Myocyte (in vitro differentiated cells): ENCODE measurements at regions not wholly inside any gene's neighbourhood (a gene's known extent, or its start where the extent isn't known, plus 50 kb on each side); places are given as distances from the start of the nearest gene placed in this dataset.
"Not testable (repeated sequence)": the region's sequence is repeated elsewhere in the genome, so short reads cannot be mapped to it uniquely, and the experiment has no call there.

Experiments
- DNase-seq: peaks from one replicate; pipeline ENCODE4 v3.0.0-alpha.2; 2012; ENCODE audit warnings: low read depth

DNA sequence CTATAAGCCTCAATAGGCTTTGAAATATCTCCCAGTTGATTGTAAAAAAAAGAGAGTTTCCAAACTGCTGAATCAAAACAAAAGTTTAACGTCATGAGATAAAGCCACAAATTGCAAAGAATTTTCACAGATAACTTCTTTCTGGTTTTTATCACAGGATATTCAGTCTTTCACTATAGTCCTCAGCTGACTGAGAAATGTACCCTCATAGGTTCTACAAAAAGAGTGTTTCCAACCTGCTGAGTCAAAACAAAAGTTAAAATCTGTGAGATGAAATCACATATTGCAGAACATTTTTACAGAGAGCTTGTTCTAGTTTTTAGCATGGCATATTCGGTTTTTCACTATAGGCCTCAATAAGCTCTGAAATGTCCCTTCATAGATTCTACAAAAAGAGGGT, 559.2 kb downstream of the KCNJ18 start:
- DNase-seq: no peak

DNA sequence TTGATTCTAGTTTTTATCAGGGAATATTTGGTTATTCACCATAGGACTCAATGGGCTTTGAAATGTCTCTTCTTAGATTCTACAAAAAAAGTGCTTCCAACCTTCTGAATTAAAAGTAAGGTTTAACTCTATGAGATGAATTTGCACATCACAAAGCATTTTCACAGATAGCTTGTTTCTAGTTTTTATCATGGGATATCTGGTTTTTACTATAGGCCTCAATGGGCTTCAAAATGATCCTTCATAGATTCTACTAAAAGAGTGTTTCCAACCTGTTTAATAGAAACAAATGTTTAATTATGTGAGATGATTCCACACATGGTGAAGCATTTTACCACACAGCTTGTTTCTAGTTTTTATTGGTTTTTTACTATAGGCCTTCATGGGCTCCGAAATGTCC, 560.7 kb downstream of the KCNJ18 start:
- DNase-seq: no peak

DNA sequence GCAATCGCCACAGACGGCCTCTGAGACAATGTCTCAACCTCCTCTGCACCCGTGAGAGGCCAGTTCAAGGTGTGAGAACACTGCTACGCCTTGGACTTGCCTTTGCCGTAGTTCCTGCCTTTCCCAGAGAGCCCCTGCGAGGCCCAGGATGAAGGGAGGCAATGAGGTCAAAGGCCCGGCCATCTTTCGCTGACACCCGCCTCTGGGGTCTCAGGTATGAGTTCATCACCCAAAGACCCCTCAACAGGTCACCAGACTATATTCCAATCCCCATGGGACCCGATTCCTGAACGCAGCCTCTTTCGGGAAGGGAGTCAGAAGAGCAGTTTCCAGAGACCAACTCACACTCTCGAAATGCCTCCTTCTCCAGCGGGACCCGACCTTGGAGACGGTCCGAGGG, 573.5 kb downstream of the KCNJ18 start:
- no peak for DNase-seq

DNA sequence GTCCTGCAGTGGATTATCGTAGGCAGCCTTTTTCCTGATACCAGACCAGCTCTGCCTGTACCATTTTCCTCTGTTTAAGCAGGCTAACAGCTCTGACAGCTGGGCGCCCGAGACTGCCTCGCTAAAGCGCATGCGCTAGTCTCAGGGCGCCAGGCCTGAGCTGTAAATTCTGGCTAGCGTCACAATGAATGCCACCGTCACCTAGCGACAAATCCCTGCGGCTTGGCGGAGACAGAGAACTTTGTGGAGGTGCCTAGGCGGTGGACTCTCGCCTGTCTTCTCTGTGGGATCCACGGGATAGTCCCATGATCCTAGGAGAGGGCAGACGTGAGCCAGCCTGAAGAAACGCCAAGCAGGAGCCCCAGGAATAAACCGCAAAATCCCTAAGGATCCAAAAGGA, 573.9 kb downstream of the KCNJ18 start:
- DNase-seq: peak; percentile 2

DNA sequence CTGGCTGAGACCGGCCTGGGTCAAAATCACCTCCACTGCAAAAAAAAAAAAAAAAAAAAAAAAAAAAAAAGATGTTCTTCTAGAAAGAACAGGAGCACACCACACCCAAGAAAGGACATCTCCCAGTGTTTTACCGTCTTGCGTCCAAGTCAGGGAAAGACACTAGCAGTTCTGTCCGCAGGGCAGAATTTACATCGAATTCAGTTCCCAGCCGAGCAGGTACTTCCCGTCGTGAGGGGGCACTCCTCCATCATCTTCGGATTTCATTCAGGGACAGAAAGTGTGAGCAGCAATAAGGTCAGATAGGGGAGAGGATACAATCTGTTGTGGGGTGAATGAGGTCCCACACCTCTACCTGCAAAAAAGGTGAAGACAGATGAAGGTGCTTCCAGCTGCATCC, 574.7 kb downstream of the KCNJ18 start:
- no peak for DNase-seq

DNA sequence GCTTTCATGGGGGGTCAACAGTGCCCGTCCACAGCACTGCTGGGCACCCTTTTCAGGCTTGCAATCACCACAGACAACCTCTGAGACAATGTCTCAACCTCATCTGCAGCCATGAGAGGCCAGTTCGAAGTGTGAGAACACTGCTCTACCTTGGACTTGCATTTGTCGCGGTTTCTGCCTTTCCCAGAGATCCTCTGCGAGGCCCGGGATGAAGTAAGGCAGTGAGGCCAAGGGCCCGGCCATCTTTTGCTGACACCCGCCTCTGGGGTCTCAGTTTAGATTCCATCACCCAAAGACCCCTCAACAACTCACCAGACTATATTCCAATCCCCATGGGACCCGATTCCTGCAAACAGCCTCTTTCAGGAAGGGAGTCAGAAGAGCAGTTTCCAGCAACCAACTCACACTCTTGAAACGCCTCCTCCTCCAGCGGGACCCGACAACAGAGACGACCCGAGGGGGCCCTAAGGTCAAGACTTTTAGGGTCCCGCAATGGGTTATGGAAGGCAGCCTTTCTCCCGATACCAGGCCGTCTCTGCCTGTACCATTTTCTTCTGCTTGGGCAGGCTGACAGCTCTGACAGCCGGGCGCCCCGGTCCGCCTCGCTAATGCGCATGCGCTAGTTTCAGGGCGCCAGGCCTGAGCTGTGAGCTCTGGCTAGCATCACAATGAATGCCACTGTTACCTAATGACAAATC, 576.0 kb downstream of the KCNJ18 start:
- no peak for DNase-seq

DNA sequence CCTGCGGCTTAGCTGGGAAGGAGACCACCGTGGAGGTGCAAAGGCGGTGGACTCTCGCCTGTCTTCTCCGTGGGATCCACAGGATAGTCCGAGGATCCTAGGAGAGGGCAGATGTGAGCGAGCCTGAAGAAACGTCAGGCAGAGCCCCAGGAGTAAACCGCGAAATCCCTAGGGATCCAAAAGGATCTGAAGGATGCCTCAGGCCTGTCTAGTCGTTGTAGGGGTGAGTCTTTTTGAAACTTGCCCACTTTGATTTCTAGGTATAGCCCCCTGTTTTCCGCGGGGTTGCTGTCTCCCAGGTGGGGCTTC, 576.5 kb downstream of the KCNJ18 start:
- no peak for DNase-seq

DNA sequence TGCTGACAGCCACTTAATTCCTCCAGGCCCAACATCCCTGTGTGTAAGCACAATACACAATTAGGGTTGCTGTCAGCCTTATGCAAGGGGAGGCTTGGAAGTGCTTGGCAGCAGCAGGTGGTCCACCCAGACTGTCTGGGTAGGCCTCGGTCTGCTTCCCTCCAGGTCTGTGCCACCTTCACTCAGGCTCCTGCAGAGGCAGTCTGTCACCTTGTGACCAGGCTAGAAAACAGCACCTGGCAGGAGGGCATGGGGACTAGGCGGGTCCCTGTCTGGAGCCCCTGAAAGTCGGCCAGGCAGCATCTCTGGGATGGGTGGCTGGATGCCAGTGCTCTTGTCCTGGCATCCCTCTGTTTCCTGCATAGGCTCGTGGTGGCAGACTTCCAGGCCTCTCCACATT, 578.1 kb downstream of the KCNJ18 start:
- no peak for DNase-seq

DNA sequence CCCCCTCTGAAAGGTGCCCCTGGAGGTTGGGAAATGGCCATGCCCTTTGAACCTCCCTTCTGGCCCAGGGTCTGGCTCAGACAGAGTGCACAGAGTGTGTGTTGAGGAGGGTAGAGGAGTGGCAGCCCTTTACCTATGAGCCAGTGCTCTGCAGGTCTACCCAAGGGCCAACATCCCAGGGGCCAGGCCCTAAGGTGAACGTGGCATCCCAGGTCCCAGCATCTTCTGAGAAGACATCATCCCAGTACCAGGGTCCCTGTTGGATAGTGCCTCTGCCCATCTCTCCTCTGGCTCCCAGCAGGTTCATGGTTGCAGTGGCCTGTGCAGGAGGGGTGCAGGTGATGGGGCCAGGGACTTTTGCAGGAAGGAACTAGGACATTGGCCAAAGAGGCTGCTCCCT, 578.5 kb downstream of the KCNJ18 start:
- DNase-seq: not testable (repeated sequence)

DNA sequence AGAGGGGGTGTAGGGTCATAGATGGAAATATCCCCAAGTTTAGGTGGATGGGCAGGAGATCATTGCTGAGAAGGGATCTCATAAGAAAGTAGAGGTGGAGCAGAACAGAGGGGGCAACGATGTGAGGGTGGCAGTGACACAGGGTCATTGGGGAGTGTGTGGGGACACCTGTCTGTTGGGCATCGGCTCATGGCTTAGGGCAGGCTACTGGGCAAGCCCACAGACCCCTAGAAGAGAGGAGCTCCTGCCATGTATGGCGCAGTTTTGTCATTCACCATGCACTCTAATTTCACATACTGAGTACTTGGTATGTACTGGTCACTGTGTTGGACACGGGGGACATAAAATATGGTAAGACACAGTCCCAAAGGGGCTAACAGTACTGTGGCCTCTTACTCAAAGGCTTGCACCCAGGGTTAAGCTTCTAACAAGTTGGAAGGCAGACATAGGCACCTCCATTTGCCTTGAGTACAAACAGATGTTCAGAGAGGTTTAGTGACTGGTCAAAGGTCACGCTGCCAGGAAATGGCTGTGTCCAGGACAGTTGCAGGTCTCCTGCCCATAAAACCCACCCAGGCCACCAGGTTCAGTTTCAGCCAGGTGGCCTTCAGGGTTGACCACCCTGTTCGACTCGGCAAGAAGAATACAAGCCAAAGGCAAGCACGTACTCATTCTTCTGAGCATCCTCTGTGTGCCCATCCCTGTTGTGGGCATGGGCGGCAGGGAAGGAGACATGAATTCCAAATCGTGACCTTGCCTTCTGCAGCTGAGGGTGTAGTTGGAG, 580.2 kb downstream of the KCNJ18 start:
- no peak for DNase-seq

DNA sequence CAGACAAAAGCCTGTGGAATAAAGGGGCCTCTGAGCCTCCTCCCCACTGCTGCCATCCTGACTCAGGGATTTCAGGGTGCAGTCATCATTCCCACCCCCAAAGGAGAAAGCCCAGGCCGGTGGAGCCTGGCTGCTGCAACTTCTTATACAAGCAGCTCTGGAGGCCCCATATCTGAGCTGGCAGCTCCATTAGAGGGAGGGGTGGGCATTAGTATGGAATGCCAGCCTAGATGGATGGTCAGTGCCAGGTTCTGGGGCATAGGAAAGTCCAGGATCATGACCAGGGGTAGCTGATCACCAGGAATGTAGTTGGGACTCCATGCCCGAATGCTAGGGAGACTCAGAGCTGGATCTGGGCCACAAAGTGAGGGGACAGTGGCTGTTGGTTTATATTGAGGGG, 581.0 kb downstream of the KCNJ18 start:
- DNase-seq: no peak

DNA sequence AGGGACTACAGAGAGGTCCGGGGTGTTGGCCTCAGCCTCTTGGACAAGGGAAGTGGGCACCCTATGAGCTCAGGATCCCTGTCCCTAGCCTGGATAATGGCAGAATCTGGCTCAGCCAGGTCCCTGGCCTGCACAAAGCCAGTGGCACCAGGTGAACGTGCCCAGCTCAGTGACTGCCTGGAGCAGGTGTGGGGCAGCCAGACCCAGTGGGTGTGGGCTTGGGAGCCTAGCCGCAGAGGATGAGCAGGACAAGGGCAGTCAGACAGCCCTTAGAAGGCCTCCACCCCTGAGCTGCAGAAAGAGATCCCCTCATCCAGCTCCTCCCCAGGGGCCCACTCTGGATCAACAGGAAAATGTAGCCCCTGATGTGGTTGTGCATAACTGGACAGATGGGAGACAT, 585.3 kb downstream of the KCNJ18 start:
- DNase-seq: no peak

DNA sequence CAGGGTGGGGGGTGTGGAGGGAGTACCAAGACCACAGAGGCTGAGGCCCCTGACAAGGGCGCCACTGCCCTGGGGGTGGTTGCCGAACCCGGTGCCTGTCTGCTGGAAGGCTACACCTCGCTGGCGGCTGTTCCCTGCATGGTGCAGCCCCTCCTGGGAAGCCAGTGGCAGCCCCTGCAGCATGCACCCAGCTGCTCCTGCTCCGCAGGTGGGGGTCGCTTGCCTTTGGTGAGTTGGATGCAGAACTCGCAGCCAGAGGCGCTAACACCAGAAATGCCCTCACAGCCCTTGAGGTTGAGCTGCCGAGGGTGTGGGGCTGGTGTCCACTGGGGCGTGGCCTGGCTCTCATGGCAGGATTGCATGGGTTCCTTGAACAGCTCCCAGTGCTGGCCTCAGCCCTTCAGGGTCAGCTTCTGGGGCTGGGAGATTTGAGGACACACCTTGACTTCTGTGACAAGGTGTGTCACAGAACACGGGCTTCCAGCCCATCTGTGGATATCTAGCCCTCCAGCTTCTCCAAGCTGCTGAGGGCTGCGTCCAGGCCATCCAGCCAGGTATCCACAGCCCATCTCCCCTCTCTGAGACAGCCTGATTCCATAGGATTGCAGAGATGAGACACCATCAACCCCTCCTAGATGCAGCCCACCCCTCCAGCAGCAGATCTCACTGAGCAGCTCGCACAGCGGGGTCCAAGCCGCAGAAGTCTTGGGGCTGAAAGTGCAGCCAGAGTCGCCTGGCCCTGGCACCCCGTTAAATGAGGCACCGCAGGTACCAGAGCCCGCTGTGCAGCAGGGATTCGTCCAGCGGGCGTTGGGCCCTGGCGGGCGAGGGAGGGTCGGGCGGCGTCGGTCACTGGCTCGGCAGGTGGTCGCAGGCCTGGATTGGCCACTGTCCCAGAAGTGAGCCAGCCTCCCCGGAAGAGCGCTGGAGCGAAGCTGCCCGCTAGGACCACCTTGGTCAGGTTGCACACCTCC, 586.3 kb downstream of the KCNJ18 start:
- DNase-seq: no peak

DNA sequence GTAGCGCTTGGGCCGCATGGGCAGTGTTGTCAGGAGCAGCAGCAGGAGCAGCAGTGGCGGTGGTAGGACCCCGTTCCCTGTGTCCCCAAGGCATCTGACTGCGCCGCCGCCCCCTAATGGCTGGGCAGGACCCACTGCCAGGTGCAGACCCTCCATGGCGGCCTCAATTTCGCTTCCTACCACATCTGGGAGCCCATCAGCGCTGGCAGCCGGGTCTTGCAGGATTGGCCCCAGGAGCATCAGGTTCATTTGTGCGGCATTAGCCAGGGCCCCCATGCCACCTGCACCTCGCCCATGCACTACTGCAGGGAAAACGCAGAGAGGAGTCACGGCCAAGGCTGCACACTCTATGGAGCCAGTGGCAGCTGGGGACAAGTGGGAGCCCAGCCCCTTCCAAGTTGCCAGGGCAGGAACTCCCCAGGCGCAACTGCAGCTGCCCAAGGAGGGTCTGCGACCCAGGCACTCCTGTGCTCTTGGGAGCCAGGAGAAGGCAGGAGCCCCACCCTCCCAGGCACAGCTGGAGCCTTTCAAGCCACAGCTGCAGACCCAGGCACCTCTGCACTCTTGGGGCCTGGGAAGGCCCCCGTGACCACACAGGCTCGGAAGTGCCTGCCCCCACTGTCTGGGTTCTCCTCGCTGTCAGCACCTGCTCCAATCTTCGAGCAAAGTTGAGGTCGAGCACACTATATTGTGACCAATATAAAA, 594.2 kb downstream of the KCNJ18 start:
- no peak for DNase-seq

DNA sequence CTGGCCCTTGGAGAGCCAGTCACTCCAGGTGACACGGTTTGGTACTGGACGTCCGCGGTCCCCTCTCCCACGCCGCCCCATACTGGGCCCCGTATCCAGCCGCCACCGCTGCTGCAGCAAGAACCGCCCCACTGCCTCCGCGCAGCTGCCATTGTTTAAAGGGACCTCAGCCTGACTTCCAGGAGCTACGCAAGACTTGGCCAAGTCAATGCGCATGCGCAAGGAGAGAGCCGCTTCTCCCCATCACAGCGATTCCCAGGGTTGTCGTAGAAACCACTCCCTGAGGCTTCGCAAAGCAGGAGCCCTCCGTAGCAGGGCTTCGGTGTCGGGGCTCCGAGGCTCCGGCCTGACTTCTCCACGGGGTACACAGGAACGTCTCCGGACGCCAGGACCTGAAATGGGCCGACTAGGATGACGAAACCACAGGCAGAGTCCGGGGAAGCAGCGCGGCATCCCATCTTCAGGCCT, 606.2 kb downstream of the KCNJ18 start:
- not testable (repeated sequence) for DNase-seq

DNA sequence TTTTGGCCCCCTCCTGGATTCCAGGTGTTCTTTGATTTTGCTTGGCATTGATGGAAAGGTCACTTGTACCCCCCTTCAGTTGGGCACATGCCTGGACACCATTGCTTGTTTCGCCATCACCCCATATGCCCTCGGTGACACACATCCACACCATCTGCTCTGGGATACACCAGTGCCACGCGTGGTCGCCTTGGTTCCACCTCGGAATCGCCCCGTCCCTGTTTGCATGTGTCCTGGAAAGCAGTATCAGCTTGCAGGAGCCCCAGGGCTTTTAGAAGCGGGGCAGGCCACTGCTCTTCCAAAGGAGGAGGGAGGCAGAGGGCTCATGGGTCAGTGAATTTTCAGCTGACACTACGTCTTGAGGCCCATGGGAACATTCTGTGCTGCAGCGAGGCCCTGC, 607.9 kb downstream of the KCNJ18 start:
- no peak for DNase-seq

DNA sequence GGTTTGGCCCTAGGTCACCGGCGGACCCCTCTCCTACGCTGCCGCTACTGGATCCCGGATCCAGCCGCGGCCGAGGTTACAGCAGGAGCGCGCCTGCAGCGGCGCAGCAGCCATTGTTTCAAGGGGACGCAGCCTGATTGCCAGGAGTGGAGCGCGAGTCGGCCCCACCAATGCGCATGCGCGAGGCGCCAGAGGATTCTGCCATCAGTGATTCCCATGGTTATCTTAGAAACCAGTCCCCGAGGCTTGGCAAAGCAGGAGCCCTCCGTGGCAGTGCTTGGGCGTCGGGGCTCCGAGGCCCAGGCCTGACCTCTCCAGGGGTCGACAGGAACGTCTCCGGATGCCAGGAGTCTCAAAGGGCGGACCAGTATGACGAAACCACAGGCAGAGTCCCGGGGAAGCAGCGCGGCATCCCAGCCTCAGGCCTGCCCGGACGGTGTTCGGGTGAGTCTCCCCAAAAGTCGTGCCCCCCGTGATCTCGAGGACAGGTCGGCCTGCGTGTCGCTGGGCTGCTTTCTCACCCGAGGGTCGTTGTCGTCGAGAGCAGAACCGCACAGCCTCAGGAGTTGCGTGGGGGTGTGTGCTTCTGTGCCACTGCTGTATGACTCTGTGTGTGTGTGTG, 608.5 kb downstream of the KCNJ18 start:
- no peak for DNase-seq

DNA sequence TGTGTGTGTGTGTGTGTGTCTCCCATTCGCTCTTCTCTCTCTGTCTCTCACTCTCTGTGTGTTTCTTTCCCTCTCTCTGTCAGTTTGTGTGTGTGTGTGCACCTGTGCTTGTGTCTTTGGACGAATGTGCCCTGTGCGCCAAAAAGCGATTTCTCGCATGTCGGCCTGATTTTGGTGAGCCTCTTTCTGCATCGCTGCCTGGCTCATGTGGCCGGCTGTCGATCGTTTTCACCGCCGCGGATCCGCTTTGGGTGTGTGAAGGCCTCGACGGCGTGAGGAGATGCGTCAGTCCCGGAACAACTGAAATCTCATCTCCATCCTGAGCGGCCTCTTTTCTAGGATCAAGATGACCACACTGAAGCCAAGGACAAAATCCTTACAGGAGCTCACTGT, 609.0 kb downstream of the KCNJ18 start:
- DNase-seq: no peak

DNA sequence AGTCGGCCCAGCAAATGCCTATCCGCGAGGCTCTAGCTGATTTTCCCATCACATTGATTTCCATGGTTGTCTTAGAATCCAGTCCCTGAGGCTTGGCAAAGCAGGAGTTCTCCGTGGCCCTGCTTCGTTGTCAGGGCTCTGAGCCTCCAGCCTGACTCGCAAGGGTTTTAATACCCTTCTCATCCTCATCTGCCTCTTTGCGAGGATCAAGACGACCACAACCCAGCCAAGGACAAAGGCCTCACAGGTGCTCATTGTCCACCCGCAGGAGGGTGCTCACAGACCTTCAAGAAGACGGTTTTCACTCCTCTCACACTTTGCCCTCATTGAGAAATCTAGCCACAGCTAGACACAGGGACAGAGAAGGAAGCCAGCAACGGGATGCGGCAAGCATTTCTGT, 610.8 kb downstream of the KCNJ18 start:
- no peak for DNase-seq

DNA sequence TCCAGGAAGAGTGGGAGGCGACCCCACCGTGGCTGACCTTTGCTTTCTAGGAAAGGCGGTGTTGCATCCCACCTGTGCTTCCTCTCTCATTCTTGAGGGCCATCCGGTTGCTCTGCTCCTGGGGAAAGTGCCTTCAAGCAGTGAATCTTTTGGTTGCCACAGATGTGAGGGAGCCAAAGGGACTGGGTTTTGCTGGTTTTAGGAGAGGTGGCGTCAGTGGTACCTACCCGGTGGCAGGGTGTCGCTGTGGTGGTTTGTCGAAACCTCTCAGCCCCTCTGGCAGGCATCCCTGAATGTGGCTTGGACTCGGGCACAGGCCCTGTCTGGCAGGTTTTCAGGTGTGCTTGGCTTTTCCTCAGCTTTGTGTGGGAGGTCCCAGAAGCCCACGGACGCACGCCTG, 611.5 kb downstream of the KCNJ18 start:
- DNase-seq: no peak
